ENCODE measurements at regions not wholly inside any gene's neighbourhood (a gene's known extent, or its start where the extent isn't known, plus 50 kb on each side); places are given as distances from the start of the nearest gene placed in this dataset.

DNA sequence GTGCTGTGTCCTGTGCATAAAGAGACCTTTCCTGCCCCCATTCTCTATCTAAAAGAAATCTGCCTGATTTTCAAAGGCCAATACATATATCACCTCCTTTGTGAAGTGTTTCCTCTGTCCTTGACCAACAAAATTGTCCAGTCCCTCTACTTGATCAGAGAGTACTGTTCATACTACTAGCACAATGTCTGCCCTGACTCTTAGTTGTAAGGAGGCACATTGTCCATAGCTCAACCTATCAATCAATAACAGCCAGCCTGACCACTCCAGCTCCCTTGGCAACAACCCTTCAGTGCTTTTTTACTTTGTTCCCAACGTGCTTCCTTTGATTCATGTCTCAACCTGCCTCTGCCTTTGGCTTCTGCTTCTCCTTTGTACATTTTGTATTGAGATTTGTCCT lies 398.9 kb downstream of the TRIB2 start:
- ChIA-PET CTCF (no interaction called here), POLR2A (no interaction called here)
- no peak for ATAC-seq
- Mint-ChIP-seq H3K27me3 (ENCODE audit: low read depth) (no peaks in the 10 kb centered on the region), H3K27ac (no peak overlapping the region), H3K36me3 (no peaks in the 10 kb centered on the region), H3K4me3 (no peak overlapping the region), H3K9me3 (no peaks in the 10 kb centered on the region), H3K4me1 (peaks cover 4% of the 10 kb centered on the region; the same call in 1 of the 2 replicates)
- TF ChIP-seq, protein P1, sequence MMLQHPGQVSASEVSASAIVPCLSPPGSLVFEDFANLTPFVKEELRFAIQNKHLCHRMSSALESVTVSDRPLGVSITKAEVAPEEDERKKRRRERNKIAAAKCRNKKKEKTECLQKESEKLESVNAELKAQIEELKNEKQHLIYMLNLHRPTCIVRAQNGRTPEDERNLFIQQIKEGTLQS (CRISPR knock-in tag; conservative IDR thresholded peaks at IDR 0.05) = no peak
- no peak for TF ChIP-seq ZNF219 (CRISPR knock-in tag; IDR thresholded peaks at IDR 0.05; ENCODE audit: borderline replicate concordance)
- no peak for TF ChIP-seq GRHL2 (CRISPR knock-in tag; IDR thresholded peaks at IDR 0.05; ENCODE audit: insufficient replicate concordance, severe bottlenecking)
- TF ChIP-seq FOXJ3 (CRISPR knock-in tag; IDR thresholded peaks at IDR 0.05; ENCODE audit: borderline replicate concordance) = no peak
- no peak for TF ChIP-seq ZNF423 (CRISPR knock-in tag; IDR thresholded peaks at IDR 0.05)
- TF ChIP-seq, protein P2, sequence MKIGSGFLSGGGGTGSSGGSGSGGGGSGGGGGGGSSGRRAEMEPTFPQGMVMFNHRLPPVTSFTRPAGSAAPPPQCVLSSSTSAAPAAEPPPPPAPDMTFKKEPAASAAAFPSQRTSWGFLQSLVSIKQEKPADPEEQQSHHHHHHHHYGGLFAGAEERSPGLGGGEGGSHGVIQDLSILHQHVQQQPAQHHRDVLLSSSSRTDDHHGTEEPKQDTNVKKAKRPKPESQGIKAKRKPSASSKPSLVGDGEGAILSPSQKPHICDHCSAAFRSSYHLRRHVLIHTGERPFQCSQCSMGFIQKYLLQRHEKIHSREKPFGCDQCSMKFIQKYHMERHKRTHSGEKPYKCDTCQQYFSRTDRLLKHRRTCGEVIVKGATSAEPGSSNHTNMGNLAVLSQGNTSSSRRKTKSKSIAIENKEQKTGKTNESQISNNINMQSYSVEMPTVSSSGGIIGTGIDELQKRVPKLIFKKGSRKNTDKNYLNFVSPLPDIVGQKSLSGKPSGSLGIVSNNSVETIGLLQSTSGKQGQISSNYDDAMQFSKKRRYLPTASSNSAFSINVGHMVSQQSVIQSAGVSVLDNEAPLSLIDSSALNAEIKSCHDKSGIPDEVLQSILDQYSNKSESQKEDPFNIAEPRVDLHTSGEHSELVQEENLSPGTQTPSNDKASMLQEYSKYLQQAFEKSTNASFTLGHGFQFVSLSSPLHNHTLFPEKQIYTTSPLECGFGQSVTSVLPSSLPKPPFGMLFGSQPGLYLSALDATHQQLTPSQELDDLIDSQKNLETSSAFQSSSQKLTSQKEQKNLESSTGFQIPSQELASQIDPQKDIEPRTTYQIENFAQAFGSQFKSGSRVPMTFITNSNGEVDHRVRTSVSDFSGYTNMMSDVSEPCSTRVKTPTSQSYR (CRISPR knock-in tag; IDR thresholded peaks at IDR 0.05) = no peak
- no peak for TF ChIP-seq ERG (CRISPR knock-in tag; IDR thresholded peaks at IDR 0.05)
- no peak for TF ChIP-seq ZSCAN18 (CRISPR knock-in tag; IDR thresholded peaks at IDR 0.05)
- TF ChIP-seq, protein P3, sequence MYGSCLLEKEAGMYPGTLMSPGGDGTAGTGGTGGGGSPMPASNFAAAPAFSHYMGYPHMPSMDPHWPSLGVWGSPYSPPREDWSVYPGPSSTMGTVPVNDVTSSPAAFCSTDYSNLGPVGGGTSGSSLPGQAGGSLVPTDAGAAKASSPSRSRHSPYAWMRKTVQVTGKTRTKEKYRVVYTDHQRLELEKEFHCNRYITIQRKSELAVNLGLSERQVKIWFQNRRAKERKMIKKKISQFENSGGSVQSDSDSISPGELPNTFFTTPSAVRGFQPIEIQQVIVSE (CRISPR knock-in tag; IDR thresholded peaks at IDR 0.05; ENCODE audit: borderline replicate concordance) = no peak
- TF ChIP-seq ATF1 (CRISPR knock-in tag; IDR thresholded peaks at IDR 0.05) = no peak
- DNase-seq (ENCODE audit: low spot score) = no peak

DNA sequence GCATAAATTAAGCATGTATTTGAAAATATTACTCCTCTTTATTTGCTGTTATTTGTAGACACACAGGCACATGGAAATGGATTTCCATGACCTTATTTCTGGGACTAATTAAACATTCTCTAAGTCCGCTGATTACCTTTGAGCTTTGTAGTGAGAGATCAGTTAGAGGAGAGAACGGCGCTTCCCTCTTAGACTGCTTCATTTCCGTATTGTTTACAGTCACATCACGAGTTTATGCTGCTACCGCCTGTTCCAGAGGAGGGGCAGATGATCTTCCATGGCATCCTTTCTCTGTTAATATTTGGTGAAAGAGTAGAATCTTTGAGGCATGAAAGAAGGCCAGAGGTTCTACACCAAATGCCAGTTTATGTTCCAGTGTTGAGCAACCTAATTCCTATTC lies 404.4 kb downstream of the TRIB2 start:
- CTCF ChIA-PET = no interaction called here
- H3K27ac Mint-ChIP-seq = no peak overlapping the region
- POLR2A ChIA-PET = no interaction called here
- H3K27me3 Mint-ChIP-seq (ENCODE audit: low read depth) = no peaks in the 10 kb centered on the region
- ATAC-seq (no peak), DNase-seq (ENCODE audit: low spot score) (no peak)
- TF ChIP-seq TEAD4 (CRISPR knock-in tag; IDR thresholded peaks at IDR 0.05) = no peak
- no peak for TF ChIP-seq NR1H2 (CRISPR knock-in tag; IDR thresholded peaks at IDR 0.05)
- TF ChIP-seq PRRX2 (CRISPR knock-in tag; IDR thresholded peaks at IDR 0.05) = no peak
- TF ChIP-seq ETV6 (CRISPR knock-in tag; IDR thresholded peaks at IDR 0.05) = no peak
- TF ChIP-seq MYBL2 (CRISPR knock-in tag; IDR thresholded peaks at IDR 0.05) = no peak
- no peak for TF ChIP-seq E2F4 (CRISPR knock-in tag; IDR thresholded peaks at IDR 0.05; ENCODE audit: borderline replicate concordance, low read depth)
- no peak for TF ChIP-seq E2F5 (CRISPR knock-in tag; IDR thresholded peaks at IDR 0.05)
- TF ChIP-seq HMGA2 (CRISPR knock-in tag; IDR thresholded peaks at IDR 0.05) = no peak
- TF ChIP-seq JUN (CRISPR knock-in tag; IDR thresholded peaks at IDR 0.05) = no peak
- TF ChIP-seq PRDM15 (CRISPR knock-in tag; IDR thresholded peaks at IDR 0.05) = no peak
- H3K36me3 Mint-ChIP-seq = no peaks in the 10 kb centered on the region
- no peaks in the 10 kb centered on the region for H3K4me1 Mint-ChIP-seq
- H3K4me3 Mint-ChIP-seq = no peak overlapping the region
- H3K9me3 Mint-ChIP-seq = no peaks in the 10 kb centered on the region

Measured in WTC11 (cell line).